Kidney epithelial cell (primary cell): ENCODE measurements at regions not wholly inside any gene's neighbourhood (a gene's known extent, or its start where the extent isn't known, plus 50 kb on each side); places are given as distances from the start of the nearest gene placed in this dataset.

Experiments
- DNase-seq: peaks from one replicate; pipeline ENCODE4 v3.0.0-alpha.2; 2010; ENCODE audit warnings: low read depth
- H3K27me3 ChIP-seq: 2 replicates; pipeline ENCODE4 v1.6.0; 2011; ENCODE audit warnings: low read length; ENCODE audit not compliant: control insufficient read depth, insufficient read depth
- H3K36me3 ChIP-seq: 2 replicates; pipeline ENCODE4 v1.5.1; 2011; ENCODE audit warnings: low read length; ENCODE audit not compliant: control insufficient read depth, insufficient read depth
- H3K4me3 ChIP-seq: 2 replicates; pipeline ENCODE4 v1.5.1; 2011; ENCODE audit warnings: low read depth, mild to moderate bottlenecking, control low read depth, low read length
- TF ChIP-seq, protein P1 (sequence below): IDR thresholded peaks from 2 replicates; pipeline ENCODE4 v1.5.1; 2011; ENCODE audit warnings: mild to moderate bottlenecking, moderate library complexity, low read length, control low read depth, inconsistent platforms; ENCODE audit not compliant: insufficient read depth, poor library complexity, severe bottlenecking

GRCh38 chr16:54362591-54363206, 76.1 kb upstream of the IRX3 start:
- DNase-seq, result no peak
- peaks cover 7% of the 10 kb centered on the region for H3K27me3 ChIP-seq
- H3K36me3 ChIP-seq, result no peaks in the 10 kb centered on the region
- H3K4me3 ChIP-seq, result no peak overlapping the region
- TF ChIP-seq, protein P1, sequence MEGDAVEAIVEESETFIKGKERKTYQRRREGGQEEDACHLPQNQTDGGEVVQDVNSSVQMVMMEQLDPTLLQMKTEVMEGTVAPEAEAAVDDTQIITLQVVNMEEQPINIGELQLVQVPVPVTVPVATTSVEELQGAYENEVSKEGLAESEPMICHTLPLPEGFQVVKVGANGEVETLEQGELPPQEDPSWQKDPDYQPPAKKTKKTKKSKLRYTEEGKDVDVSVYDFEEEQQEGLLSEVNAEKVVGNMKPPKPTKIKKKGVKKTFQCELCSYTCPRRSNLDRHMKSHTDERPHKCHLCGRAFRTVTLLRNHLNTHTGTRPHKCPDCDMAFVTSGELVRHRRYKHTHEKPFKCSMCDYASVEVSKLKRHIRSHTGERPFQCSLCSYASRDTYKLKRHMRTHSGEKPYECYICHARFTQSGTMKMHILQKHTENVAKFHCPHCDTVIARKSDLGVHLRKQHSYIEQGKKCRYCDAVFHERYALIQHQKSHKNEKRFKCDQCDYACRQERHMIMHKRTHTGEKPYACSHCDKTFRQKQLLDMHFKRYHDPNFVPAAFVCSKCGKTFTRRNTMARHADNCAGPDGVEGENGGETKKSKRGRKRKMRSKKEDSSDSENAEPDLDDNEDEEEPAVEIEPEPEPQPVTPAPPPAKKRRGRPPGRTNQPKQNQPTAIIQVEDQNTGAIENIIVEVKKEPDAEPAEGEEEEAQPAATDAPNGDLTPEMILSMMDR, result no peak

GRCh38 chr16:54361246-54361645, 74.7 kb upstream of the IRX3 start:
- Histone ChIP-seq H3K27me3 (peaks cover 7% of the 10 kb centered on the region), H3K4me3 (no peak overlapping the region), H3K36me3 (no peaks in the 10 kb centered on the region)
- TF ChIP-seq, protein P1, result no peak
- no peak for DNase-seq

DNA sequence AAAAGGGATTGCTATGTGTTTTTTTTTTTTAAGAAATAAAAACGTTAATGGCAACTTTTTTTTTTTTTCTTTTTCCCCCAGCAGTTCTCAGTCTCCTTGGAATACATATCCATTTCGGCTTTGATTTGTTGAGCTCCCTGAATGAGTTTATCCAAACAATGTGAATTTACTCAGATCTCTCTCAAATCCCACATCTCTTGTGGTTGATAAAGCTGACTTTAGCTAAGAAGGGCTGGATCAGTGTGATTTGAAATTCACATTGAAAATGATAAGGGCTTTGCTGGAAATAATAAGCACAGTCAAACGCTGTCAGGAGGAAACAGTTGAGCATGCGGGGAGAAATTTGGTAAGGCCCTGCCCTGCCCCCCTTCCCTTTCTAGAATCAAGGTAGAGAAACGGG, 74.1 kb upstream of the IRX3 start:
- no peak for DNase-seq
- TF ChIP-seq, protein P1, result no peak
- Histone ChIP-seq H3K4me3 (no peak overlapping the region), H3K36me3 (no peaks in the 10 kb centered on the region), H3K27me3 (peaks cover 7% of the 10 kb centered on the region)

DNA sequence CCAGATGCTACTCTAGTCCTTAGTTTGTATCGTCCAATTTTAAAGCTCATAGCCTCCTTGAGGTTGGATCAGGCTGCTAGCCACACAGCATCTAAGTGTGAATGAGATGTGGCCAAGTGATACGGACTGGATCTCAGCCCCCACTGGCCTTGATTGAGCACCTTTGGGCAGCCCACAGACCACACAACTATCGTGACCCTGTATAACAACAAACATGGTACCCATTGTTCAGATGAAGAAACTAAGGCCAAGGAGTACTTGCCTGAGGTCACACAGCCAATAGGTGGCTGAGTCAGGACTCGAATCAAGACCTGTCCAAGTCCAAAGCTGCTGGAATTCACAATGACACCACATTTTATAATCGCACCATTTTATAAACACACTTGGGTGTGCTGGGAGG, 73.0 kb upstream of the IRX3 start:
- DNase-seq, result no peak
- TF ChIP-seq, protein P1, result no peak
- no peak overlapping the region for H3K4me3 ChIP-seq
- H3K36me3 ChIP-seq, result no peaks in the 10 kb centered on the region
- peaks cover 7% of the 10 kb centered on the region for H3K27me3 ChIP-seq

- no peak for DNase-seq
- Histone ChIP-seq H3K4me3 (no peak overlapping the region), H3K27me3 (peaks cover 7% of the 10 kb centered on the region), H3K36me3 (no peaks in the 10 kb centered on the region)
- TF ChIP-seq, protein P1, result no peak
Measured at GRCh38 chr16:54359081-54359480, 72.5 kb upstream of the IRX3 start.

DNA sequence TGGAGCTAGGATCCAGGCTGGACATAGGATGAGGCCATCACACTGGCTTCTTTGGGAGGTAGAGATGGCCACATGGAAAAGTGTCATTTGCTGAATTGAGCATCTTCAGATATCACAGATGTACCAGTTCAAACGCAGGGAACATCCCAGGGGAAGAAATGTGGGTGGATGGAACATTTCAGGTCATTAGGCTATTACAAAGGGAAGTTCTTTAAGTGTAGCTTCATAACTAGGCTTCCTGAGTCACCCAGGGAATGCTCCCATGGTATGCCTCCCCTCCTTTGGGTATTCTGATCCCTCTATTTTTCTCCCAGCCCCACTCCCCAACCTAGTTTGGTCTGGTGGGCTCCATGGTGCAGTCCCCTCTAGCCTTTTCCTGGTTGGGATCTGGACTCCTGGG, 69.8 kb upstream of the IRX3 start:
- no peak for DNase-seq
- Histone ChIP-seq H3K27me3 (no peaks in the 10 kb centered on the region), H3K4me3 (no peak overlapping the region), H3K36me3 (no peaks in the 10 kb centered on the region)
- TF ChIP-seq, protein P1, result no peak
